Breast epithelium (tissue), 4 donors: ENCODE measurements at regions not wholly inside any gene's neighbourhood (a gene's known extent, or its start where the extent isn't known, plus 50 kb on each side); places are given as distances from the start of the nearest gene placed in this dataset.

ENCODE experiments used
- DNase-seq, 2 donors: peaks; one replicate each; pipeline ENCODE4 v3.0.0-alpha.2; 2019; ENCODE audit warnings: low spot score in 2 of 2
- H3K27ac ChIP-seq, 2 donors: fragments of 200-600 bp; sonication (generic) in 1 of 2; one replicate each; pipeline ENCODE4 v1.5.1; 2016 to 2019; ENCODE audit warnings: mild to moderate bottlenecking in 1 of 2
- H3K27me3 ChIP-seq, 2 donors: fragments of 200-600 bp; sonication (generic) in 1 of 2; one replicate each; pipeline versions ENCODE4 v1.5.1 to v1.6.0; 2017 to 2019; ENCODE audit warnings: control low read depth in 1 of 2, mild to moderate bottlenecking in 1 of 2
- H3K36me3 ChIP-seq: fragments of 200-600 bp; one replicate; pipeline ENCODE4 v1.5.1; 2019
- H3K4me1 ChIP-seq, 2 donors: fragments of 200-600 bp; sonication (generic); one replicate each; pipeline ENCODE4 v1.5.1; 2016 to 2019; ENCODE audit warnings: control low read depth in 1 of 2
- H3K4me3 ChIP-seq, 3 donors: fragments of 200-600 bp; sonication (generic); 1 replicate in 2 of 3; 2 replicates in 1 of 3; pipeline ENCODE4 v1.5.1; 2016 to 2019; ENCODE audit warnings: mild to moderate bottlenecking in 3 of 3, moderate library complexity in 2 of 3
- H3K9me3 ChIP-seq, 2 donors: fragments of 200-600 bp; sonication (generic) in 1 of 2; one replicate each; pipeline ENCODE4 v1.5.1; 2016 to 2019; ENCODE audit warnings: control low read depth in 1 of 2
- POLR2A ChIP-seq: fragments of 450-650 bp; IDR thresholded peaks from one replicate; pipeline ENCODE4 v1.6.1; 2016; ENCODE audit warnings: antibody characterized with exemption, mild to moderate bottlenecking, moderate library complexity
- POLR2AphosphoS5 ChIP-seq, 3 donors: sonication (generic); formaldehyde crosslinking; IDR thresholded peaks; one replicate each; pipeline ENCODE4 v1.6.1; 2017; ENCODE audit warnings: antibody characterized with exemption in 3 of 3
- intact Hi-C: fragments of 100-400 bp; cut with DNase I; formaldehyde crosslinking; loops from one replicate; pipeline ENCODE4 v1.15.1; 2023; ENCODE audit warnings: low total_unique reads
- TF ChIP-seq, protein P1 (sequence below), 3 donors: fragments of 450-650 bp; IDR thresholded peaks; one replicate each; pipeline ENCODE4 v1.5.1; 2016 to 2017; ENCODE audit warnings: antibody characterized with exemption in 3 of 3, mild to moderate bottlenecking in 3 of 3, moderate library complexity in 3 of 3

DNA sequence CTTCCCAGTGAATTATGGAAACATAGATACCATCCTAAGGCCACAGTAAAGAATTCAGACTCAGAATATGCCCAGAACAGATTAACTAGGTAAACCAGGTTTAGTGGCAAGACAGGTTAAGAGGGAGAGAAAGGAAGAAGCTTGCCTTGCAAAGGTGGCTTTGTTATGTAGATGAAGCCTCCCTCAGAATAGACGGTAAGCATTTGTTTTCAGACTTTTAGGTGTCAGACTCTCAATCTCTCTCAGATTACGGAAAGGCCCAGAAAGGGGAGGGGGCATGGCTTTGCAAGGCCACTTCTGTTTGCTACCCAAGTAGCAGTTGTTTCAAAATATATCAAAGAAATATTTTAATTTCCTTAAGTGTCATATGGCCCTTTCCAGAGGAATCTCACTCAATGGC is 457.1 kb upstream of the BOD1L1 start:
- H3K27ac ChIP-seq: no peak overlapping the region
- intact Hi-C loops: loop anchor here (1.0 kb wide), 1 partner anchor 10 kb away; no protein-coding TSS in a partner anchor
- DNase-seq: no peak

DNA sequence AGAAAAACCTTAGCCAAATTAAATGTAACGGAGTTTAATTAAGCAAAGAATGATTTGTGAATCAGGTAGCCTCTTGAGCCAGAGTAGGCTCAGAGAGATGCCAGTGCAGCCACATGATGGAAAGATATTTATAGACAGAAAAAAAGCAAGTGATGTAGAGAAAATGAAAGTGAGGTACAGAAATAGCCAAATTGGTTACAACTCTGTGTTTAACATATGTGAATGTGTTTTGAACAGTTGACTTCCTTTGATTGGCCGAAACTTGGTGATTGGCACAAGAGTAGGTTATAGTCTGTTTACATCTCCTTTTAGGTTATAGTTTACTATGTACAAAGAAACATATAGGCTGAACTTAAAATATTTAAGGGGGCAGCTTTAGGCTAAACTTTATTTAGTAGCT is 459.9 kb upstream of the BOD1L1 start:
- TF ChIP-seq POLR2AphosphoS5 (IDR thresholded peaks at IDR 0.05): no peak
- no peak for TF ChIP-seq POLR2A
- TF ChIP-seq, protein P1, sequence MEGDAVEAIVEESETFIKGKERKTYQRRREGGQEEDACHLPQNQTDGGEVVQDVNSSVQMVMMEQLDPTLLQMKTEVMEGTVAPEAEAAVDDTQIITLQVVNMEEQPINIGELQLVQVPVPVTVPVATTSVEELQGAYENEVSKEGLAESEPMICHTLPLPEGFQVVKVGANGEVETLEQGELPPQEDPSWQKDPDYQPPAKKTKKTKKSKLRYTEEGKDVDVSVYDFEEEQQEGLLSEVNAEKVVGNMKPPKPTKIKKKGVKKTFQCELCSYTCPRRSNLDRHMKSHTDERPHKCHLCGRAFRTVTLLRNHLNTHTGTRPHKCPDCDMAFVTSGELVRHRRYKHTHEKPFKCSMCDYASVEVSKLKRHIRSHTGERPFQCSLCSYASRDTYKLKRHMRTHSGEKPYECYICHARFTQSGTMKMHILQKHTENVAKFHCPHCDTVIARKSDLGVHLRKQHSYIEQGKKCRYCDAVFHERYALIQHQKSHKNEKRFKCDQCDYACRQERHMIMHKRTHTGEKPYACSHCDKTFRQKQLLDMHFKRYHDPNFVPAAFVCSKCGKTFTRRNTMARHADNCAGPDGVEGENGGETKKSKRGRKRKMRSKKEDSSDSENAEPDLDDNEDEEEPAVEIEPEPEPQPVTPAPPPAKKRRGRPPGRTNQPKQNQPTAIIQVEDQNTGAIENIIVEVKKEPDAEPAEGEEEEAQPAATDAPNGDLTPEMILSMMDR (IDR thresholded peaks at IDR 0.05): no peak

More for the DNA sequence above, 457.1 kb upstream of the BOD1L1 start:
- H3K27me3 ChIP-seq: no peaks in the 10 kb centered on the region
- H3K4me3 ChIP-seq: no peak overlapping the region
- TF ChIP-seq POLR2A (no peak), POLR2AphosphoS5 (IDR thresholded peaks at IDR 0.05) (no peak)
- TF ChIP-seq, protein P1 (IDR thresholded peaks at IDR 0.05): no peak
- H3K36me3 ChIP-seq: no peaks in the 10 kb centered on the region
- no peaks in the 10 kb centered on the region for H3K4me1 ChIP-seq
- H3K9me3 ChIP-seq: no peaks in the 10 kb centered on the region

DNA sequence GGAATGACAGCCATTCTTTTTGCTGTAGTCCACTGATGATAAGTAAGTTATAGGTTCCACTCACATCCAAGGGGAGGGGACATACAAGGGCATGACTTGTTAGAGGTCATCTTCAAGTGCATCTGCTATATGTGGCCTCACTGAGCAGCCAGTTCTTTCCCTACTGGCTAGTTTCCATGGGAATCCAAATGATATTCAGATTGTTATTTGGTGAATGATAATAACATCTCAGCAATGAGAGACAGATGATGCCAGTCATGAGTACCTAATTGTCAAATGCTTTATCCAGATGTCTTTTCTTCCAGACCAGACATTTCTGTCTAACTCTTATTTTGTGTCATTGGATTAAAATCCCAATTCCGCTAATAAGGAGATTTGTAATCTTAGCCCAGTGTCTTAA is 460.4 kb upstream of the BOD1L1 start:
- no peaks in the 10 kb centered on the region for H3K4me1 ChIP-seq
- H3K27me3 ChIP-seq: no peaks in the 10 kb centered on the region
- TF ChIP-seq POLR2AphosphoS5 (IDR thresholded peaks at IDR 0.05) (no peak), POLR2A (no peak)
- TF ChIP-seq, protein P1 (IDR thresholded peaks at IDR 0.05): no peak
- H3K4me3 ChIP-seq: no peak overlapping the region
- H3K27ac ChIP-seq: no peak overlapping the region
- DNase-seq: no peak
- intact Hi-C loops: no loop called here
- H3K9me3 ChIP-seq: no peaks in the 10 kb centered on the region
- H3K36me3 ChIP-seq: no peaks in the 10 kb centered on the region

More for the DNA sequence above, 459.9 kb upstream of the BOD1L1 start:
- Histone ChIP-seq H3K4me1 (no peaks in the 10 kb centered on the region), H3K4me3 (no peak overlapping the region), H3K36me3 (no peaks in the 10 kb centered on the region), H3K27me3 (no peaks in the 10 kb centered on the region), H3K9me3 (no peaks in the 10 kb centered on the region), H3K27ac (no peak overlapping the region)
- DNase-seq: no peak
- intact Hi-C loops: no loop called here

DNA sequence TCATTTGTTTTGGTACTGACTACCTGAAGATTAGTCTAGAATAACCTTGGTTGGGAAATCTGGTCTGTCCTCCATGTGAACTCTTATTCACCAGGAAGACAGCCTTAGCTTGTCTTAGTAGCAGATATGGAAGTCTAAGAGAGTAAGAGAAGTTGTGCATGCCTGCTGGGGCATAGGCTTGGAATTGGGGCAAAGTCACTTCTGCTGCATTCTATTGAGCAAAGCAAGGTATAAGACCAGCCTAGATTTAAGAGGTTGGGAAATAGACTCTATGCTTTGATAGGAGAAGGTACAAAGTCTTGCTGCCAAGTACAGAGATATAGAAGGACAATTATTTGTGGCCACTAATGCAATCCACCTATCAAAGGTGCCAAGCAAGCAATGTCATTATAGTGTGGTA is 464.0 kb upstream of the BOD1L1 start:
- Histone ChIP-seq H3K4me1 (no peaks in the 10 kb centered on the region), H3K4me3 (no peak overlapping the region), H3K27ac (no peak overlapping the region), H3K9me3 (no peaks in the 10 kb centered on the region), H3K27me3 (no peaks in the 10 kb centered on the region), H3K36me3 (no peaks in the 10 kb centered on the region)
- DNase-seq: no peak
- no peak for TF ChIP-seq POLR2AphosphoS5 (IDR thresholded peaks at IDR 0.05)
- TF ChIP-seq POLR2A: no peak
- TF ChIP-seq, protein P1 (IDR thresholded peaks at IDR 0.05): no peak
- intact Hi-C loops: no loop called here

DNA sequence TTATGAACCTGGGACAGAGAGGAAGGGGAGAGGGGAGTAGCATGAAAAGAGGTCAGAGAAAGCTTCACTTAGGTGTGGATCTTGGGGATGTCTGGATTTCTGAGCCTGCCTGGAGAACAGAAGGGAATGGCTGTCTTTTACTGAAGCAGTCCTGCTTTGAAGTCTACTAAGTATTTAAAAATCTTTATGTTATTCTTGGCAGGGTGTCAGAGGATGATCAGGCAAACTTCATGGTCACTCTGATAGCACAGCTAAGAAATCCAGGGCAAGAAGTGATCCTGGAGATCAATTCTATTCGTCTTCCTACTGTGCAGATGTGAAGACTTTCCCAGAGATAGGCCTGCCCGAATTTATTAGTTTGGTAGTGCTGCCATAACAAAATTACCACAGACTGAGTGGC is 464.4 kb upstream of the BOD1L1 start:
- Histone ChIP-seq H3K27ac (no peak overlapping the region), H3K36me3 (no peaks in the 10 kb centered on the region), H3K4me1 (no peaks in the 10 kb centered on the region), H3K4me3 (no peak overlapping the region), H3K9me3 (no peaks in the 10 kb centered on the region), H3K27me3 (no peaks in the 10 kb centered on the region)
- TF ChIP-seq POLR2A (no peak), POLR2AphosphoS5 (IDR thresholded peaks at IDR 0.05) (no peak)
- TF ChIP-seq, protein P1 (IDR thresholded peaks at IDR 0.05): no peak
- no peak for DNase-seq
- intact Hi-C loops: no loop called here
